Testis (tissue), 2 donors: ENCODE measurements at regions not wholly inside any gene's neighbourhood (a gene's known extent, or its start where the extent isn't known, plus 50 kb on each side); places are given as distances from the start of the nearest gene placed in this dataset.

Source experiments
- CTCF ChIP-seq, 3 experiments: fragments of 450-650 bp in 2 of 3; fragments of 200-600 bp in 1 of 3; sonication (generic) in 1 of 3; IDR thresholded peaks; one replicate each; pipeline ENCODE4 v1.5.1; 2016 to 2019; ENCODE audit warnings: antibody characterized with exemption in 3 of 3, mild to moderate bottlenecking in 2 of 3, moderate library complexity in 1 of 3
- POLR2A ChIP-seq: fragments of 450-650 bp; IDR thresholded peaks from one replicate; pipeline ENCODE4 v1.6.1; 2017; ENCODE audit warnings: antibody characterized with exemption, mild to moderate bottlenecking, moderate library complexity

DNA sequence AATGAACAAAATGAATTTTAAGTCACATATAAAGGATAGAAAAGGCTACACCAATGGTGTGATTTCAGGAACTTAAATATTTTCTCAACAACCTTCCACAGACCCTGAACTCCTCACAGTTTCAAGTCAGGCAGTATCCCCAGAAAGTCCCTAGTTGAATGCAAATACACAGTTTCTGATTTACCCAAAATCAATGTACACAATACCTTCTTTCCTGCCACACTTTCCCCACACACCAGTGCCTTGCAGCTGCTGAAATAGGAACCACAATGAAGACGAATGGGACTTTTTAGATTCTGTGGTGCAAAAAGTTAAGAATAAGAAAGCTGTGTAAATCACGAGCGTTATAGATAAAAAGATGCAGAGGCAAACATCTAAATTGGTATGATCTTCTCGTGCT is 552.4 kb upstream of the MEF2C start:
- TF ChIP-seq CTCF (IDR thresholded peaks at IDR 0.05): no peak
- TF ChIP-seq POLR2A: no peak
